HL-60 (cell line): ENCODE measurements at regions not wholly inside any gene's neighbourhood (a gene's known extent, or its start where the extent isn't known, plus 50 kb on each side); places are given as distances from the start of the nearest gene placed in this dataset.

Experiments
- DNase-seq, 2 experiments: peaks; one replicate each; pipeline ENCODE4 v3.0.0-alpha.2; 2010 to 2020; ENCODE audit warnings: low read depth in 1 of 2, low spot score in 1 of 2
- H3K27ac ChIP-seq: fragments of 250-450 bp; sonication (Bioruptor Pico); replicated peaks from 2 replicates; pipeline ENCODE4 v1.5.1; 2020; ENCODE audit warnings: mild to moderate bottlenecking, moderate library complexity
- H3K27me3 ChIP-seq: fragments of 250-450 bp; sonication (Bioruptor Pico); 2 replicates; pipeline ENCODE4 v1.5.1; 2021; ENCODE audit warnings: mild to moderate bottlenecking, moderate library complexity; ENCODE audit not compliant: insufficient read depth, poor library complexity, severe bottlenecking
- H3K4me3 ChIP-seq: replicated peaks from 2 replicates; pipeline ENCODE4 v1.5.1; 2011; ENCODE audit warnings: mild to moderate bottlenecking, control low read depth, low read length; ENCODE audit not compliant: insufficient read depth
- CTCF ChIP-seq: IDR thresholded peaks from one replicate; pipeline ENCODE4 v1.5.1; 2011; ENCODE audit warnings: low read length, control low read depth, inconsistent platforms; ENCODE audit not compliant: insufficient read depth
- GABPA ChIP-seq: IDR thresholded peaks from 2 replicates; pipeline ENCODE4 v1.6.1; 2012; ENCODE audit warnings: low read depth
- POLR2AphosphoS5 ChIP-seq: IDR thresholded peaks from 2 replicates; pipeline ENCODE4 v1.6.1; 2012; ENCODE audit warnings: low read depth
- REST ChIP-seq: IDR thresholded peaks from 2 replicates; pipeline ENCODE4 v1.6.1; 2012; ENCODE audit warnings: low read depth; ENCODE audit not compliant: insufficient replicate concordance
- SPI1 ChIP-seq: IDR thresholded peaks from 2 replicates; pipeline ENCODE4 v1.6.1; 2012; ENCODE audit warnings: low read depth, mild to moderate bottlenecking, borderline replicate concordance

GRCh38 chr20:10902174-10902573 lies 228.4 kb upstream of the JAG1 start:
- H3K4me3 ChIP-seq: no peak overlapping the region
- no peak for DNase-seq
- TF ChIP-seq CTCF (no peak), GABPA (no peak), POLR2AphosphoS5 (no peak), SPI1 (no peak), REST (no peak)
- H3K27ac ChIP-seq: no peak overlapping the region
- no peaks in the 10 kb centered on the region for H3K27me3 ChIP-seq

- no peak for DNase-seq
- Histone ChIP-seq H3K27me3 (no peaks in the 10 kb centered on the region), H3K4me3 (no peak overlapping the region), H3K27ac (no peak overlapping the region)
- TF ChIP-seq GABPA (no peak), POLR2AphosphoS5 (no peak), SPI1 (no peak), CTCF (no peak), REST (no peak)
Measured at GRCh38 chr20:10902576-10903282, 228.9 kb upstream of the JAG1 start.

GRCh38 chr20:10906834-10907233 lies 233.0 kb upstream of the JAG1 start:
- Histone ChIP-seq H3K27me3 (no peaks in the 10 kb centered on the region), H3K4me3 (no peak overlapping the region), H3K27ac (no peak overlapping the region)
- DNase-seq: no peak
- TF ChIP-seq POLR2AphosphoS5 (no peak), CTCF (no peak)

- no peak for TF ChIP-seq SPI1
- no peak for TF ChIP-seq GABPA
- TF ChIP-seq REST: no peak
- TF ChIP-seq CTCF: no peak
- no peak for TF ChIP-seq POLR2AphosphoS5
- no peak overlapping the region for H3K27ac ChIP-seq
- no peak for DNase-seq
- H3K4me3 ChIP-seq: no peak overlapping the region
- H3K27me3 ChIP-seq: no peaks in the 10 kb centered on the region
Measured at GRCh38 chr20:10909803-10910202, 236.0 kb upstream of the JAG1 start.
